A549 (cell line): ENCODE measurements at regions not wholly inside any gene's neighbourhood (a gene's known extent, or its start where the extent isn't known, plus 50 kb on each side); places are given as distances from the start of the nearest gene placed in this dataset.

ENCODE experiments used
- ATAC-seq, 2 experiments: fragments of 200-7000 bp in 1 of 2; fragments of >200 bp in 1 of 2; cut with Nextera tagmentation in 1 of 2; cut with Tn5 transposase in 1 of 2; 3 replicates each; pipeline versions ENCODE4 v1.8.0 to v1.9.1; 2018 to 2020; ENCODE audit warnings: mild to moderate bottlenecking in 1 of 2, moderate library complexity in 1 of 2
- CTCF ChIA-PET: fragments of 300-600 bp; sonication (Branson Sonifier 250); formaldehyde crosslinking; extraction: SDS; loops from one replicate; lab custom pipeline; 2021; ENCODE audit warnings: antibody characterized with exemption, inconsistent platforms; lab: Yijun Ruan, JAX
- POLR2A ChIA-PET: fragments of 350-600 bp; formaldehyde crosslinking; extraction: SDS; loops from one replicate; lab custom pipeline; 2021; ENCODE audit warnings: antibody characterized with exemption, inconsistent platforms; lab: Yijun Ruan, JAX
- DNase-seq, 2 experiments: peaks; one replicate each; pipeline versions ENCODE4 v3.0.0 to v3.0.0-alpha.2; 2011 to 2016; ENCODE audit warnings: low read depth in 1 of 2, low spot score in 1 of 2
- FAIRE-seq: peaks from 2 replicates; lab custom pipeline; 2011; peaks lifted over from hg19 to GRCh38; lab: Jason Lieb, UNC
- H3K27ac ChIP-seq, 2 experiments: fragments of >200 bp; sonication (Bioruptor Twin); formaldehyde crosslinking; 3 replicates each; pipeline ENCODE4 v1.5.1; 2016 to 2017
- H3K4me1 ChIP-seq: fragments of >200 bp; sonication (Bioruptor Twin); formaldehyde crosslinking; 3 replicates; pipeline ENCODE4 v1.6.1; 2016
- H3K4me2 ChIP-seq: fragments of >200 bp; sonication (Bioruptor Twin); formaldehyde crosslinking; 3 replicates; pipeline ENCODE4 v1.6.1; 2016
- H3K4me3 ChIP-seq: fragments of >200 bp; sonication (Bioruptor Twin); formaldehyde crosslinking; 3 replicates; pipeline ENCODE4 v1.5.1; 2016
- H3K9me3 ChIP-seq: fragments of >200 bp; sonication (Bioruptor Twin); formaldehyde crosslinking; 3 replicates; pipeline ENCODE4 v1.6.1; 2016
- ATOH8 ChIP-seq: fragments of 250-450 bp; sonication (Bioruptor Pico); IDR thresholded peaks from 2 replicates; pipeline ENCODE4 v1.5.0; 2020; ENCODE audit warnings: low read depth, mild to moderate bottlenecking, moderate library complexity
- BCL3 ChIP-seq: fragments of >200 bp; sonication (Bioruptor Twin); formaldehyde crosslinking; IDR thresholded peaks from 3 replicates; pipeline ENCODE4 v1.6.1; 2016
- BHLHE40 ChIP-seq: IDR thresholded peaks from 2 replicates; pipeline ENCODE4 v1.6.1; 2012; ENCODE audit warnings: low read depth, low read length, inconsistent platforms
- CBX8 ChIP-seq: fragments of 200-600 bp; sonication (generic); IDR thresholded peaks from 2 replicates; pipeline ENCODE4 v1.6.1; 2016
- CHD4 ChIP-seq: fragments of 200-600 bp; sonication (generic); IDR thresholded peaks from 2 replicates; pipeline ENCODE4 v1.6.1; 2016; ENCODE audit warnings: antibody characterized with exemption, mild to moderate bottlenecking, borderline replicate concordance
- E2F6 ChIP-seq: IDR thresholded peaks from 2 replicates; pipeline ENCODE4 v1.6.1; 2012; ENCODE audit warnings: low read depth, borderline replicate concordance
- EHF ChIP-seq: fragments of 250-450 bp; sonication (Bioruptor Pico); IDR thresholded peaks from 2 replicates; pipeline ENCODE4 v1.5.0; 2020; ENCODE audit warnings: mild to moderate bottlenecking
- EHMT2 ChIP-seq: fragments of 200-600 bp; sonication (generic); IDR thresholded peaks from 2 replicates; pipeline ENCODE4 v1.6.1; 2016; ENCODE audit warnings: antibody characterized with exemption, low read depth, mild to moderate bottlenecking, moderate library complexity
- FOSL2 ChIP-seq, 2 experiments: fragments of 450-650 bp in 1 of 2; fragments of >200 bp in 1 of 2; sonication (Bioruptor Twin) in 1 of 2; formaldehyde crosslinking; IDR thresholded peaks; 2 replicates each; pipeline versions ENCODE4 v1.5.0 to v1.6.1; 2016 to 2020; ENCODE audit warnings: mild to moderate bottlenecking in 1 of 2, moderate library complexity in 1 of 2
- FOXS1 ChIP-seq: fragments of 250-450 bp; sonication (Bioruptor Pico); IDR thresholded peaks from 2 replicates; pipeline ENCODE4 v1.5.0; 2020; ENCODE audit warnings: mild to moderate bottlenecking, moderate library complexity
- GATA3 ChIP-seq: IDR thresholded peaks from 2 replicates; pipeline ENCODE4 v1.6.1; 2012; ENCODE audit warnings: borderline replicate concordance
- HDAC2 ChIP-seq: fragments of 200-600 bp; sonication (generic); IDR thresholded peaks from 2 replicates; pipeline ENCODE4 v1.6.1; 2016
- HES2 ChIP-seq: fragments of >200 bp; sonication (Bioruptor Twin); formaldehyde crosslinking; IDR thresholded peaks from 2 replicates; pipeline ENCODE4 v1.6.1; 2016
- HEYL ChIP-seq: fragments of 250-450 bp; sonication (Bioruptor Pico); IDR thresholded peaks from 2 replicates; pipeline ENCODE4 v1.8.0; 2021; ENCODE audit warnings: mild to moderate bottlenecking, moderate library complexity
- HMGXB4 ChIP-seq: fragments of 250-450 bp; sonication (Bioruptor Pico); IDR thresholded peaks from 2 replicates; pipeline ENCODE4 v1.5.0; 2021; ENCODE audit warnings: mild to moderate bottlenecking, moderate library complexity, borderline replicate concordance
- KDM1A ChIP-seq: fragments of 200-600 bp; sonication (generic); IDR thresholded peaks from 2 replicates; pipeline ENCODE4 v1.6.1; 2016; ENCODE audit warnings: low read depth, mild to moderate bottlenecking
- KDM5A ChIP-seq: fragments of 200-600 bp; sonication (generic); IDR thresholded peaks from 2 replicates; pipeline ENCODE4 v1.6.1; 2016; ENCODE audit warnings: antibody characterized with exemption, mild to moderate bottlenecking
- MAFK ChIP-seq: fragments of 450-650 bp; IDR thresholded peaks from 2 replicates; pipeline ENCODE4 v1.6.1; 2014; ENCODE audit not compliant: partially characterized antibody
- MAX ChIP-seq: IDR thresholded peaks from 2 replicates; pipeline ENCODE4 v1.6.1; 2012
- MAZ ChIP-seq: fragments of 150-350 bp; IDR thresholded peaks from 2 replicates; pipeline ENCODE4 v1.6.1; 2014; ENCODE audit warnings: antibody characterized with exemption, low read depth, low read length, borderline replicate concordance
- NFE2L2 ChIP-seq: fragments of 150-350 bp; conservative IDR thresholded peaks from 2 replicates; pipeline ENCODE4 v1.6.1; 2014; ENCODE audit warnings: low read length
- NPAS2 ChIP-seq: fragments of 250-450 bp; sonication (Bioruptor Pico); IDR thresholded peaks from 2 replicates; pipeline ENCODE4 v1.8.0; 2022; ENCODE audit warnings: mild to moderate bottlenecking, moderate library complexity, borderline replicate concordance
- POLR2A ChIP-seq: IDR thresholded peaks from 2 replicates; pipeline ENCODE4 v1.6.1; 2012; ENCODE audit warnings: mild to moderate bottlenecking, low read length
- POLR2AphosphoS2 ChIP-seq: conservative IDR thresholded peaks from 2 replicates; pipeline ENCODE4 v1.6.1; 2012; ENCODE audit warnings: low read length, improper control_type of control experiment, inconsistent platforms
- RNF2 ChIP-seq: fragments of 200-600 bp; sonication (generic); IDR thresholded peaks from 2 replicates; pipeline ENCODE4 v1.6.1; 2016; ENCODE audit warnings: low read depth, mild to moderate bottlenecking, antibody characterized with exemption, moderate library complexity, borderline replicate concordance
- SREBF2 ChIP-seq: fragments of 450-650 bp; IDR thresholded peaks from 2 replicates; pipeline ENCODE4 v1.6.1; 2014; ENCODE audit warnings: mild to moderate bottlenecking, moderate library complexity
- USF2 ChIP-seq: fragments of 450-650 bp; IDR thresholded peaks from 2 replicates; pipeline ENCODE4 v1.6.1; 2014; ENCODE audit warnings: antibody characterized with exemption
- ZC3H11A ChIP-seq: fragments of 450-650 bp; IDR thresholded peaks from 2 replicates; pipeline ENCODE4 v1.6.1; 2014; ENCODE audit warnings: antibody characterized with exemption, mild to moderate bottlenecking
- ZNF302 ChIP-seq: fragments of 250-450 bp; sonication (Bioruptor Pico); IDR thresholded peaks from 2 replicates; pipeline ENCODE4 v1.9.0; 2021; ENCODE audit warnings: inconsistent platforms, mild to moderate bottlenecking, moderate library complexity
- ZSCAN20 ChIP-seq: fragments of 250-450 bp; sonication (Bioruptor Pico); IDR thresholded peaks from 2 replicates; pipeline ENCODE4 v1.8.0; 2022; ENCODE audit warnings: mild to moderate bottlenecking, moderate library complexity
- whole genome bisulfite sequencing: methylation state at CpG from one replicate; pipeline ENCODE4 v1.1.6; 2017; ENCODE audit errors: missing lambda C conversion rate; 5-methylcytosine and 5-hydroxymethylcytosine counted together

- H3K4me2 ChIP-seq, result no peak overlapping the region
- TF ChIP-seq POLR2AphosphoS2 (no peak), HDAC2 (no peak), EHMT2 (no peak), GATA3 (no peak), E2F6 (no peak), MAZ (no peak), SREBF2 (no peak), KDM1A (no peak), EHF (CRISPR knock-in tag) (no peak), POLR2A (no peak), ZC3H11A (no peak), ZNF302 (CRISPR knock-in tag) (no peak)
- TF ChIP-seq, all 56 proteins: peak for 0
- DNase-seq, result no peak
- no peaks in the 10 kb centered on the region for H3K9me3 ChIP-seq
- 2% methylated on average over 2 of the region's 2 CpGs for WGBS
- no peak for FAIRE-seq
- H3K4me3 ChIP-seq, result no peak overlapping the region
- CTCF ChIA-PET, result interaction anchor here (0.6 kb wide), 1 partner anchor 13 kb away, joined by 3 read pairs; no protein-coding TSS in a partner anchor
- no peak for ATAC-seq
- H3K4me1 ChIP-seq, result no peaks in the 10 kb centered on the region
- POLR2A ChIA-PET, result no interaction called here
- no peak overlapping the region for H3K27ac ChIP-seq
These were observed 192.4 kb upstream of the RPL34 start for GRCh38 chr4:108427946-108428485.

GRCh38 chr4:108426493-108426892 lies 193.9 kb upstream of the RPL34 start:
- WGBS, result 22% methylated on average over 3 of the region's 3 CpGs
- H3K4me2 ChIP-seq, result no peak overlapping the region
- CTCF ChIA-PET, result no interaction called here
- no peak overlapping the region for H3K4me3 ChIP-seq
- no peaks in the 10 kb centered on the region for H3K9me3 ChIP-seq
- TF ChIP-seq HES2 (no peak), FOXS1 (CRISPR knock-in tag) (no peak), CHD4 (no peak), ATOH8 (CRISPR knock-in tag) (no peak), BHLHE40 (no peak), NFE2L2 (no peak), ZC3H11A (no peak), POLR2AphosphoS2 (no peak), EHF (CRISPR knock-in tag) (no peak), HEYL (CRISPR knock-in tag) (no peak)
- H3K4me1 ChIP-seq, result no peaks in the 10 kb centered on the region
- no peak for FAIRE-seq
- DNase-seq, result no peak
- ATAC-seq, result no peak
- no peak overlapping the region for H3K27ac ChIP-seq
- POLR2A ChIA-PET, result no interaction called here

GRCh38 chr4:108425988-108426387 lies 194.4 kb upstream of the RPL34 start:
- H3K4me1 ChIP-seq, result no peaks in the 10 kb centered on the region
- H3K4me3 ChIP-seq, result no peak overlapping the region
- ATAC-seq (no peak), FAIRE-seq (no peak), DNase-seq (no peak)
- 48% methylated on average over 3 of the region's 3 CpGs for WGBS
- TF ChIP-seq FOSL2 (IDR thresholded peaks at IDR 0.05) (no peak), FOSL2 (CRISPR knock-in tag; IDR thresholded peaks at IDR 0.05) (no peak), ZSCAN20 (CRISPR knock-in tag) (no peak), MAX (no peak), BCL3 (no peak), HEYL (CRISPR knock-in tag) (no peak), HMGXB4 (CRISPR knock-in tag) (no peak), SREBF2 (no peak), CBX8 (no peak), BHLHE40 (no peak), KDM5A (no peak), NPAS2 (CRISPR knock-in tag) (no peak), ATOH8 (CRISPR knock-in tag) (no peak), MAFK (no peak), RNF2 (no peak), USF2 (no peak)
- H3K4me2 ChIP-seq, result no peak overlapping the region
- H3K9me3 ChIP-seq, result no peaks in the 10 kb centered on the region
- ChIA-PET CTCF (no interaction called here), POLR2A (no interaction called here)
- no peak overlapping the region for H3K27ac ChIP-seq
